Cardiac septum (tissue), 1 donor: ENCODE measurements at regions not wholly inside any gene's neighbourhood (a gene's known extent, or its start where the extent isn't known, plus 50 kb on each side); places are given as distances from the start of the nearest gene placed in this dataset.

ENCODE experiments used
- DNase-seq: peaks from one replicate; pipeline ENCODE4 v3.0.0-alpha.2; 2020; ENCODE audit warnings: low spot score
- intact Hi-C: fragments of 100-400 bp; cut with DNase I; formaldehyde crosslinking; loops from one replicate; pipeline ENCODE4 v1.14.0; 2022
- donor health status: DM: no; HTN: no; CAD: no.

- DNase-seq: no peak
- intact Hi-C loops: no loop called here
Measured at GRCh38 chr18:75797046-75797445, 369.5 kb upstream of the SMIM21 start.

DNA sequence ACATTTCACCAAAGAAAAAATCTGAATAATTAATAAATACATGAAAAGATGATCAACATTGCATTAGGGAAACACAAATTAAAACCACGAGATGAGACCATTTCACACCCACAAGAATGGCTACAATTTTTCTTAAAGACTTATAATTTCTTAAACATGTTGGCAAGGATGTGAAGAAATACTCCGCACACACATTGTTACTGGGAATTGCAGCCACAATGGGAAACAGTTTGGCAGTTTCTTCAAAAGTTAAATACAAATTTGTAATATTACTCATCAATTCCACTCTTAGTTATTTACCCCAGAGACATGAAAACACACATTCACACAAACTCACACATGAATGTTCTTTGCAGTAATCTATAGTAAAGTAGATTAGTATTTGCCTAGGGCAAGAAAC lies 363.3 kb upstream of the SMIM21 start:
- intact Hi-C loops: no loop called here
- no peak for DNase-seq

DNA sequence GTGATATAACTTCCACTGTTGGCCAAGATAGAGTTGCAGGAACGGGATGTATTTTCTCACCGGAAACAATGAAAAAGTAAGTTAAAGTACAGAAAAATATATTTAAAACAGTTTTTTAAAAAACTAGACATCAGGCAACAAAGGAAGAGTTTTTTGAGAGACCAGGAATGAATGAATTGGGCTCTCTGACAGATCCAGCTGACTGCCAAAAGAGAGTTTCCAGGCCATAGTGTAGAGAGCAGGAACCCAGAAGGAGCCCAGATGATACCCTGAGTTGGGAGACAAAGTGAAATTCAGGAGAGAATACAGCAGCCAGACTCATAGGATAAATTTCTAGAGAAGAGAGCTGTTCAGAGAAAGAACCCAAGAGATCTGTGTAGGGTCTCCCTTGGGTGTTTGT lies 362.6 kb upstream of the SMIM21 start:
- intact Hi-C loops: no loop called here
- no peak for DNase-seq

DNA sequence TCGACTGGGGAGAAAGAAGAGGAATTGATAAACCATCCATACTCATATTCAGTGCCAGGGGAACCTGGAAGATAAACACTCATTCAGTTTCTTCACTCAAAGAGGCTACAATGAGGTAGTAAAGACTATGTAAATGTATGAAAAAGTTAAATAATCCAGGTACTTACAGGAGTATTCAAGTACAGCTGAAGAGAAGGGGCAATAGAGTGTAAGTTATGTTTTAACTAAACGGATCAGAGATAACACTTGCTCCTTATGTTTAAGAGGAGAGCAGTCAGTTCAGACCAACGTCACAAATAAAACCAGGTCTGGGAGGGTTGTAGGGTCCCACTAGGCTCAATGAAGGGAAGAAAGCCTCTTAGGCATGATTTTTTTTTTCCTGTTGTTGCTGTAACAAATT lies 358.3 kb upstream of the SMIM21 start:
- intact Hi-C loops: no loop called here
- DNase-seq: no peak

DNA sequence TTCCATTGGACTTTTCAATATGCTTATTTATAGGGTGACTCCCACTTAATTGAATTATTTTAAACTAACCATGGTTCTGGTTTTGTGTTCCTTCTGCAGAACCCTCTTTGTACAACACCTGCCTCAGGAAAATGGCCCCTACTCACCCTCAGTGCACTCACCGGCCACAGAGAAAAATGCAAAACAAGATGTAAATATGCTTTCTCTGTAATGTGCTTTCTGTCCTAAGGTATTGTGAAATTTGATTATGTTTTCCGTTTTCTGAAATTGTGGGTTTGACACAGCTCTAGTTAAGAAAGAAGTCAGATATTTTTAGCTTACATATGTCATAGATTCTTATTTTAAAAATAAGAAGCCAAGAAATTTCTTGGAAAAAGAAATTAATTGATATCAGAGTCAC lies 357.7 kb upstream of the SMIM21 start:
- no peak for DNase-seq
- intact Hi-C loops: no loop called here

DNA sequence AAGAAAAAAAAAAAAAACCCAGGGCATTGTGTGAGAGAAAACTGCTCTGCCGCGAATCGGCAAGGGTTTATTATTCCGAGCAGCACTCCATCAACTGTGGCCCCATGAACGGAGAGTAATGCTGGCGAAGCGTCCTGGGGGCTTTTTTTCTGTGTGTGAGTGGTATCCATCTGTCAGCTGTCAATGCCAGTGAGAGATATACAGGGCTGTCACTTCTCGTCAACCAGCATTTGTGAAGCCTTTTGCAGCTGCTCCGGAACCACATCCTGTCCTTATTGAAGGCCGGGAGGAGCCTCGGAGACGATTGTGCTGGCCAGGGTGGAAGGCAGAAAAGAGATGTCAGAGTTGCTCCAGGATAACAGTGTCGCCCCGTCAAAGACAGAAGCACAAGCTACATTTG lies 356.9 kb upstream of the SMIM21 start:
- intact Hi-C loops: no loop called here
- DNase-seq: no peak

GRCh38 chr18:75783566-75784281 lies 356.2 kb upstream of the SMIM21 start:
- intact Hi-C loops: no loop called here

GRCh38 chr18:75782826-75783225 lies 355.3 kb upstream of the SMIM21 start:
- intact Hi-C loops: no loop called here
- no peak for DNase-seq

More at GRCh38 chr18:75783566-75784281, 356.2 kb upstream of the SMIM21 start:
- DNase-seq: no peak

- intact Hi-C loops: no loop called here
- no peak for DNase-seq
Measured at GRCh38 chr18:75782204-75782603, 354.7 kb upstream of the SMIM21 start.

- intact Hi-C loops: no loop called here
- no peak for DNase-seq
Measured at GRCh38 chr18:75779910-75780309, 352.4 kb upstream of the SMIM21 start.

GRCh38 chr18:75779450-75779849 lies 351.9 kb upstream of the SMIM21 start:
- intact Hi-C loops: no loop called here

DNA sequence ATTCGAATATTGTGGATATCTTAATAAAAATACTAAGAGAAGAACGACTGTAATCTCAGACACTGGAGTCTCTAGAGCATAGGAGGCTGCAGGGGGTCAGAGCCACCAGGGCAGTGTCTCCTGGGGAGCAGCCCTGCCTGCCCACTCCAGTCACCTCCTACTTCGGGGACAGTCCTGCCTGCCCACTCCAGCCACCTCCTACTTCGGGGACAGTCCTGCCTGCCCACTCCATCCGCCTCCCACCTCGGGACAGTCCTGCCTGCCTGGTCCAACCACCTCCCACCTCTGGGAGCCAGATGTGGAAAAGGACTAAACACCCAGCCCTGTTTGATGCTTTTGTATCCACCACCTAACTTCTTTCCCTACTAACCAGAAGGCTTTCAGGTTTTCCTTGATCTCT lies 350.1 kb upstream of the SMIM21 start:
- no peak for DNase-seq
- intact Hi-C loops: no loop called here

More at GRCh38 chr18:75779450-75779849, 351.9 kb upstream of the SMIM21 start:
- no peak for DNase-seq

DNA sequence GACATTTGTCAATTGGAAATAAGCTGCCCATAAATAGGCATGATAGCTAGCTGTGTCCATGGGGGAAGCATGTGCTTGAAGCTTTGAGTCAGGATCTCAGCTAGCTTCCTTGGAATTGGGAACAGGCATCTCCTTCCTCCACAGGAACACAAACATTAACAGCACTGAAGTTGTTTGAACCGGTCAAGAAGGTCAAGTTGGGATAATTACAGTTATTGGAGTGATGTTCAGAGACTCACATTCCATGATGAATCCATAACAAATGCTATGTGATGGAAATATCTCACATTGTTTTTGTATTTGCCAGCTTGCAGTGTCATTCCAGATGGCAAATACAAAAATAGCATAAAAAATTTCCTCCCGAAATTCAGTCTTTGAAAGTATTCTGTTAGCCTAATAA lies 347.6 kb upstream of the SMIM21 start:
- no peak for DNase-seq
- intact Hi-C loops: no loop called here

DNA sequence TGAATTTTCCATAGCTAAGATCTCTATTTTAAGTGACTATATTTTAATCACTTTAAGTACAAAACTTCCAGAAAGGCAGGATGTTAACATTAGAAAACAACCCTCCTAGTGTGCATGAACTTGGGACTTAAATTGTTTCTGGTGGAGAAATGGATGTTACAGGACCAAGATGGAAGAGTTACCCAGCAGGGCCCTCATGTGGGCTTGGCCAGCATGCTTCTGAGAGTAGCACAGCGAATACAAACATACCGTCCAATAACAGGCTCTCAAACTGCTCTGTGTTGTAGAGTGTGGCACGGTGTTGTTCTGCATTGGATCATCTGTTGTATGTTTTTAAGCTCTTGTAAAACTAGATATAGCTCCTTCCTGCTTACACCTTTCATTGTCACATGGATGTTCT lies 346.1 kb upstream of the SMIM21 start:
- intact Hi-C loops: no loop called here
- DNase-seq: no peak

DNA sequence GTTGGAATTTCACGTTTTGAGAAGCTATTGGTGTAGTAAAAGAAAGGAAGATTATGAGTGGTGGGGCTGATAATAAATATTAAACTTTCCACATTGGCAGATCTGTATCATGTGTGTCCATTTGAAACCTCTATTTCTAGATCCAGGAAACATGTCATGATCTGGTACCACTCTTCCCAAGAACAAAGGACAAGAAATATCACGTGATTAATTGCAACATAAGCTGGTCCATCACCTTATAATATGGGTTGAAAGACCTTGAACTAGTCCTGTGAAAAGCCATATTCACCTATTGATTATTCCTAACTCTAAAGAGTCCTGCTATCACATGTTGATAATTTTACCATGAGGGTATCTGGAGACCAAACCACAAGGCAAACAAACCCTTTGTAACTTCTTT lies 335.3 kb upstream of the SMIM21 start:
- intact Hi-C loops: no loop called here
- no peak for DNase-seq

DNA sequence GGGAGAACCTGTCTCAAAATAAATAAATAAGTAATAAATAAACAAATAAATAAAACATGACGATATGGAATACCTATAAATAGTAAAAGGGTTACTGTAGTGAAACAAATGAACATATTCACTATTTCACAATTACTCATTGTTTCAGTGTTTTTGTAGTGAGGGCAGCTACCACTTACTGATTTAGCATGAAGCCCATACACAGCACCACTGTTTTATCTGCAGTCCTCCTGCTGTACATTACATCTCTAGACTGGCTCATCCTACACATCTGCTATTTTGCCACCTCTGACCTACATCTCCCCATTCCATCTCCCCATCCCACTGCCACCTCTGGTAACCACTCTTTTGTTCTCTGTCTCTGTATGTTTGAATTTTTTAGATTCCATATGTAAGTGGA lies 332.7 kb upstream of the SMIM21 start:
- intact Hi-C loops: no loop called here
- DNase-seq: no peak

DNA sequence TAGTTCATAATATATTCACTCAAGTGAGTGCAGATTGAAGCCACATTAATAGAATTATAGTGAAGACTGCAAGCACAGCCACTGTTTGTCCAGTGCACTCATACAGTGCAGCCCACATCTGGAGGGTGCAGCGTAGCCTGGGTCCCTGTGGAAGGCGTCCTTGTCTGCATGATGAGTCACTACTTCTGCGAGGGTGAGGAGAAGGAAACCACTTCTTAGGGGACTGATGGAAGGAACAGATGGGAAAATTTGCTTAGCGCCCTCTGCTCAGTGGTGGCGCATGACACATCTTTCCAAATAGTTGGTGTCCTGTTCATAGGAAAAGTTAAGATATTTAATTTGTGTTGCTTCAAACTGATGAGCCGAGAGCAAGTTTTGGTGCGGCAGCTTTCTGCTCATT lies 330.4 kb upstream of the SMIM21 start:
- DNase-seq: no peak
- intact Hi-C loops: no loop called here

- intact Hi-C loops: no loop called here
- no peak for DNase-seq
Measured at GRCh38 chr18:75754433-75754832, 326.9 kb upstream of the SMIM21 start.

DNA sequence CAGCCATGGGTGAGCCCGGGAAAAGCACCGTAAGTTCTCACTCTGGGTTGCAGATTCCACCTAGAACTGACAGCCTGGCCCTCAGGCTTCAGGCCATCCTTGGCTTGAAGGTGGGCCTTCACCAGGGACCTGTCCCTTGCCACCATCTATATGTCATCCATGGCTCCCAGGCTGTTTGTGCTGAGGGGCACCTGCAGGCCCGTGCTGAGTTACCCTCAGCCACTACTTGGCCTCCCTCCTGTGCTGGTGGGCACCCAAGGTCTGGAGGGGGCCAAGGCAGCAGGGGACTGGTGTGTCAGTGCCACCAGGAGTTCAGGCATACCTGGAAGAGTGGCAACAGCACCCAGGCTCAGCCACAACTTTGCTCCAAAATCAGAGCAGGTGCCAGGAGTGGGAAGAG lies 326.2 kb upstream of the SMIM21 start:
- intact Hi-C loops: no loop called here
- no peak for DNase-seq

- no peak for DNase-seq
- intact Hi-C loops: no loop called here
Measured at GRCh38 chr18:75752740-75753263, 325.3 kb upstream of the SMIM21 start.

GRCh38 chr18:75745147-75745546 lies 317.6 kb upstream of the SMIM21 start:
- intact Hi-C loops: no loop called here
- no peak for DNase-seq

DNA sequence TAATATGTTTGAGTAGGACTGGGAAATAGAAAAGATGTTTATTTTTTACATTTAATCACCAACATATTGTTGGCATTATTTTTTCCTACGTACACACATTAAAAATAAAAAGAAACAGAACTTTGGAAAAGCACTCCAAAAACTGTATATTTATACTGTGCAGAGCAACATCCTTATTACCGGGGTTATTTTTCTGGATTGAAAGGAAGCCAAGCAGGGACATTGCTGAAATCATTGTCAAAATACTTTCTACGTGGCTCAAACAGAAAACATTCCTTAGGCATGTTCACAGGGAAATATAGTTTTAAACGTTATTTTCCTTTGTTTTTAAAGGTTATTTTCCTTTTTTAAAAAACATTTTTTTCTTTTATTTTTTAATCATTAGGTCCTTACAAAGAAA lies 315.0 kb upstream of the SMIM21 start:
- intact Hi-C loops: no loop called here
- DNase-seq: no peak
